Stimulated activated CD8-positive, alpha-beta memory T cell treated with anti-CD3 and anti-CD28 coated beads, Interleukin-15, amount 100 ng/mL, for 24 hours (primary cell): ENCODE measurements at regions not wholly inside any gene's neighbourhood (a gene's known extent, or its start where the extent isn't known, plus 50 kb on each side); places are given as distances from the start of the nearest gene placed in this dataset.

Source experiments
- DNase-seq: peaks from one replicate; pipeline ENCODE4 v3.0.0-alpha.2; 2020; ENCODE audit warnings: low read depth

- DNase-seq, result no peak
These were observed 74.3 kb downstream of the RFLNA start for GRCh38 chr12:124369055-124369826.

- DNase-seq, result no peak
These were observed 73.6 kb downstream of the RFLNA start for GRCh38 chr12:124368421-124369032.

- no peak for DNase-seq
These were observed 71.0 kb downstream of the RFLNA start for GRCh38 chr12:124365726-124366430.
